ENCODE measurements at regions not wholly inside any gene's neighbourhood (a gene's known extent, or its start where the extent isn't known, plus 50 kb on each side); places are given as distances from the start of the nearest gene placed in this dataset.

DNA sequence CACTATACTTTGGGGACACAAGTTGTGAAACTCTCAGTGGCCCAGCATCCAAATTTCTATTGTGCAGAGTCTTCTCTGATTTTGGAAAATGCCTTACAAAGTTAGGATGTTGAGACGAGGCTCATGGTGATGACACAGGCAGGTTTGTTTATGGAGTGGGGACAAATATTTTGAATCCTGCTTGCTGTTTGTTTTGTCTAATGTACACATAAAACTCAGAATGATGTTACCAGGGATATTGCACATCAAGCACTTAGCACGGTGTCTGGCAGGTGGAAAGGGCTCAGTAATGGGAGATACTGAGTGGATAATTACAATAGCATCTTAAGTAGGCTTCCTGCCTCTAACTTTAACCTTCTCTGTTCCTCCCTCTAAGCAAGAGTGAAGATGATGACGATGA, 628.9 kb upstream of the TBX3 start:
- Histone ChIP-seq H3K27ac (ENCODE audit: low read depth in 1 of 2, low read length in 1 of 2) (no peak overlapping the region), H3K4me1 (ENCODE audit: control insufficient read depth in 5 of 5, insufficient read depth in 5 of 5, low read length in 5 of 5) (no peaks in the 10 kb centered on the region), H3K9me3 (ENCODE audit: control insufficient read depth in 4 of 4, insufficient read depth in 3 of 4, low read length in 3 of 4) (peaks cover 0 to 5% (median 1%) of the 10 kb centered on the region in 4 donors), H3K4me3 (no peak overlapping the region), H3K36me3 (ENCODE audit: control insufficient read depth in 4 of 4, insufficient read depth in 4 of 4, low read length in 4 of 4) (no peaks in the 10 kb centered on the region), H3K27me3 (ENCODE audit: control insufficient read depth in 3 of 3, insufficient read depth in 3 of 3, low read length in 2 of 3) (peaks cover 0 to 3% (median 0%) of the 10 kb centered on the region in 3 donors), H3K9ac (ENCODE audit: insufficient read depth in 1 of 2, low read length in 2 of 2) (no peak overlapping the region)
- no peak for TF ChIP-seq CTCF (IDR thresholded peaks at IDR 0.05; ENCODE audit: control extremely low read depth, extremely low read depth)
- DNase-seq: no peak
- WGBS, 2 donors: 74 to 86% methylated on average over 3 of the region's 3 CpGs
- no peak for ATAC-seq (ENCODE audit: insufficient read depth, low FRiP score)

- H3K4me3 ChIP-seq: no peak overlapping the region
- peaks cover 0 to 3% (median 0%) of the 10 kb centered on the region in 3 donors for H3K27me3 ChIP-seq (ENCODE audit: control insufficient read depth in 3 of 3, insufficient read depth in 3 of 3, low read length in 2 of 3)
- H3K9ac ChIP-seq (ENCODE audit: insufficient read depth in 1 of 2, low read length in 2 of 2): no peak overlapping the region
- H3K36me3 ChIP-seq (ENCODE audit: control insufficient read depth in 4 of 4, insufficient read depth in 4 of 4, low read length in 4 of 4): no peaks in the 10 kb centered on the region
- H3K4me1 ChIP-seq (ENCODE audit: control insufficient read depth in 5 of 5, insufficient read depth in 5 of 5, low read length in 5 of 5): no peaks in the 10 kb centered on the region
- TF ChIP-seq CTCF (IDR thresholded peaks at IDR 0.05; ENCODE audit: control extremely low read depth, extremely low read depth): no peak
- DNase-seq (no peak), ATAC-seq (ENCODE audit: insufficient read depth, low FRiP score) (no peak)
- no peak overlapping the region for H3K27ac ChIP-seq (ENCODE audit: low read depth in 1 of 2, low read length in 1 of 2)
- 87 to 96% methylated on average over 4 of the region's 4 CpGs for WGBS, 2 donors
- H3K9me3 ChIP-seq (ENCODE audit: control insufficient read depth in 4 of 4, insufficient read depth in 3 of 4, low read length in 3 of 4): peaks cover 0 to 5% (median 1%) of the 10 kb centered on the region in 4 donors
Measured at GRCh38 chr12:115311875-115312274, 627.9 kb upstream of the TBX3 start.

DNA sequence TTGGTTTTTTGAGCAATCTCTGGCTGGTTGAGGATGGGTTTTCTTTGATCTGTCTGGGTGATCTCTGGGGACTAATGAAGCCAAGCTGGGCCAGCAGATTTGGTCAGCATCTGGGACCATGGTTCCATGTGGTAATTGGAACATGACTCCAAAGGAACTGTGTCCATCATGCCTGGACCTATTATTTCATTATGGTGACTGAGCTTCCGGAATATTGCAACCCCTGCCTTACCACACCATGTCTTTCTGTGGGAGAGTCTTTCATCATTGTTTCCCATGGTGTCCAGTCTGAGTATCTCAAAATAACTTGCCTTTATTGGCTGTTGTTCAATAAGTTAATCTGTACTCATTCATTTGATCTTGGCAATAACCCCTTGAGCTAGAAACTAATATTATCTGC, 624.9 kb upstream of the TBX3 start:
- Histone ChIP-seq H3K4me1 (ENCODE audit: control insufficient read depth in 5 of 5, insufficient read depth in 5 of 5, low read length in 5 of 5) (peaks cover 0 to 2% (median 0%) of the 10 kb centered on the region in 5 donors), H3K9me3 (ENCODE audit: control insufficient read depth in 4 of 4, insufficient read depth in 3 of 4, low read length in 3 of 4) (no peaks in the 10 kb centered on the region), H3K27ac (ENCODE audit: low read depth in 1 of 2, low read length in 1 of 2) (no peak overlapping the region), H3K27me3 (ENCODE audit: control insufficient read depth in 3 of 3, insufficient read depth in 3 of 3, low read length in 2 of 3) (peaks cover 0 to 3% (median 0%) of the 10 kb centered on the region in 3 donors), H3K9ac (ENCODE audit: insufficient read depth in 1 of 2, low read length in 2 of 2) (no peak overlapping the region), H3K36me3 (ENCODE audit: control insufficient read depth in 4 of 4, insufficient read depth in 4 of 4, low read length in 4 of 4) (no peaks in the 10 kb centered on the region), H3K4me3 (no peak overlapping the region)
- DNase-seq: no peak
- 90 to 94% methylated on average over 1 of the region's 1 CpG for whole genome bisulfite sequencing, 2 donors
- TF ChIP-seq CTCF (IDR thresholded peaks at IDR 0.05; ENCODE audit: control extremely low read depth, extremely low read depth): no peak
- no peak for ATAC-seq (ENCODE audit: insufficient read depth, low FRiP score)

- H3K9ac ChIP-seq (ENCODE audit: insufficient read depth in 1 of 2, low read length in 2 of 2): no peak overlapping the region
- peaks cover 0 to 7% (median 0%) of the 10 kb centered on the region in 5 donors for H3K4me1 ChIP-seq (ENCODE audit: control insufficient read depth in 5 of 5, insufficient read depth in 5 of 5, low read length in 5 of 5)
- no peak overlapping the region for H3K27ac ChIP-seq (ENCODE audit: low read depth in 1 of 2, low read length in 1 of 2)
- no peak for TF ChIP-seq CTCF (IDR thresholded peaks at IDR 0.05; ENCODE audit: control extremely low read depth, extremely low read depth)
- DNase-seq (no peak), ATAC-seq (ENCODE audit: insufficient read depth, low FRiP score) (no peak)
- H3K4me3 ChIP-seq: no peak overlapping the region
- no peaks in the 10 kb centered on the region for H3K36me3 ChIP-seq (ENCODE audit: control insufficient read depth in 4 of 4, insufficient read depth in 4 of 4, low read length in 4 of 4)
- no peaks in the 10 kb centered on the region for H3K27me3 ChIP-seq (ENCODE audit: control insufficient read depth in 3 of 3, insufficient read depth in 3 of 3, low read length in 2 of 3)
- 70 to 84% methylated on average over 4 of the region's 4 CpGs for WGBS, 2 donors
- no peaks in the 10 kb centered on the region for H3K9me3 ChIP-seq (ENCODE audit: control insufficient read depth in 4 of 4, insufficient read depth in 3 of 4, low read length in 3 of 4)
Measured at GRCh38 chr12:115306380-115306779, 622.4 kb upstream of the TBX3 start.
